Astrocyte of the spinal cord (primary cell): ENCODE measurements at regions not wholly inside any gene's neighbourhood (a gene's known extent, or its start where the extent isn't known, plus 50 kb on each side); places are given as distances from the start of the nearest gene placed in this dataset.

ENCODE experiments used
- DNase-seq: peaks from one replicate; pipeline ENCODE4 v3.0.0; 2011; ENCODE audit warnings: low read depth, low spot score
- H3K4me3 ChIP-seq: 2 replicates; pipeline ENCODE4 v1.5.1; 2011; ENCODE audit warnings: low read depth, mild to moderate bottlenecking, low read length, moderate library complexity
- CTCF ChIP-seq: IDR thresholded peaks from 2 replicates; pipeline ENCODE4 v1.5.1; 2012; ENCODE audit warnings: low read depth, mild to moderate bottlenecking, low read length, inconsistent platforms
- in situ Hi-C: cut with HindIII; loops from 2 replicates; pipeline ENCODE4 v1.10.0; 2017; ENCODE audit warnings: low sequenced_read_pairs

- TF ChIP-seq CTCF: no peak
- no peak overlapping the region for H3K4me3 ChIP-seq
- in situ Hi-C loops: no loop called here
- DNase-seq: no peak
Observed at GRCh38 chr4:138805736-138806135, 209.8 kb upstream of the NOCT start.

- no peak overlapping the region for H3K4me3 ChIP-seq
- no peak for TF ChIP-seq CTCF
- in situ Hi-C loops: no loop called here
- DNase-seq: no peak
Observed at GRCh38 chr4:138804711-138805110, 210.9 kb upstream of the NOCT start.

GRCh38 chr4:138803051-138803450, 212.5 kb upstream of the NOCT start:
- no peak for TF ChIP-seq CTCF
- no peak for DNase-seq
- H3K4me3 ChIP-seq: no peak overlapping the region
- in situ Hi-C loops: no loop called here

- in situ Hi-C loops: no loop called here
- DNase-seq: no peak
- no peak overlapping the region for H3K4me3 ChIP-seq
- no peak for TF ChIP-seq CTCF
Observed at GRCh38 chr4:138802499-138802898, 213.1 kb upstream of the NOCT start.

GRCh38 chr4:138800421-138800820, 215.2 kb upstream of the NOCT start:
- DNase-seq: no peak
- no peak for TF ChIP-seq CTCF
- no peak overlapping the region for H3K4me3 ChIP-seq
- in situ Hi-C loops: no loop called here

- TF ChIP-seq CTCF: no peak
- no peak for DNase-seq
- H3K4me3 ChIP-seq: no peak overlapping the region
- in situ Hi-C loops: no loop called here
Observed at GRCh38 chr4:138798404-138798803, 217.2 kb upstream of the NOCT start.

- in situ Hi-C loops: no loop called here
- DNase-seq: no peak
- no peak overlapping the region for H3K4me3 ChIP-seq
- no peak for TF ChIP-seq CTCF
Observed at GRCh38 chr4:138797646-138798045, 217.9 kb upstream of the NOCT start.
